Suprapubic skin (tissue), 4 donors: ENCODE measurements at regions not wholly inside any gene's neighbourhood (a gene's known extent, or its start where the extent isn't known, plus 50 kb on each side); places are given as distances from the start of the nearest gene placed in this dataset.
A peak's percentile ranks its signal among the peaks of the same experiment; 100 is the strongest.

ENCODE experiments used
- DNase-seq, 2 donors: peaks; one replicate each; pipeline ENCODE4 v3.0.0-alpha.2; 2019; ENCODE audit warnings: low spot score in 2 of 2
- H3K27ac ChIP-seq: fragments of 200-600 bp; sonication (generic); one replicate; pipeline ENCODE4 v1.5.1; 2019
- H3K27me3 ChIP-seq: fragments of 200-600 bp; sonication (generic); one replicate; pipeline ENCODE4 v1.5.1; 2019
- H3K36me3 ChIP-seq: fragments of 200-600 bp; sonication (generic); one replicate; pipeline ENCODE4 v1.5.1; 2019
- H3K4me1 ChIP-seq: fragments of 200-600 bp; sonication (generic); one replicate; pipeline ENCODE4 v1.5.1; 2019
- H3K4me3 ChIP-seq: fragments of 200-600 bp; sonication (generic); one replicate; pipeline ENCODE4 v1.5.1; 2019; ENCODE audit warnings: mild to moderate bottlenecking
- H3K9me3 ChIP-seq: fragments of 200-600 bp; sonication (generic); one replicate; pipeline ENCODE4 v1.5.1; 2019
- CTCF ChIP-seq, 2 donors: fragments of 200-600 bp in 1 of 2; fragments of 450-650 bp in 1 of 2; sonication (generic) in 1 of 2; IDR thresholded peaks; one replicate each; pipeline ENCODE4 v1.5.1; 2016 to 2019; ENCODE audit warnings: antibody characterized with exemption in 2 of 2, mild to moderate bottlenecking in 1 of 2, moderate library complexity in 1 of 2
- EP300 ChIP-seq: sonication (generic); formaldehyde crosslinking; IDR thresholded peaks from one replicate; pipeline ENCODE4 v1.6.1; 2017; ENCODE audit warnings: antibody characterized with exemption
- POLR2A ChIP-seq, 2 donors: fragments of 450-650 bp; IDR thresholded peaks; one replicate each; pipeline ENCODE4 v1.6.1; 2017; ENCODE audit warnings: antibody characterized with exemption in 2 of 2, mild to moderate bottlenecking in 2 of 2, moderate library complexity in 2 of 2
- POLR2AphosphoS5 ChIP-seq, 3 donors: sonication (generic); formaldehyde crosslinking; IDR thresholded peaks; one replicate each; pipeline ENCODE4 v1.6.1; 2017; ENCODE audit warnings: antibody characterized with exemption in 3 of 3
- WGBS: methylation state at CpG from one replicate; pipeline ENCODE4 v1.1.5; 2018; 5-methylcytosine and 5-hydroxymethylcytosine counted together

GRCh38 chr2:129741623-129742022 lies 237.8 kb upstream of the RAB6C start:
- 77% methylated on average over 11 of the region's 12 CpGs for whole genome bisulfite sequencing
- Histone ChIP-seq H3K4me3 (no peak overlapping the region), H3K27me3 (no peaks in the 10 kb centered on the region), H3K4me1 (no peaks in the 10 kb centered on the region), H3K9me3 (no peaks in the 10 kb centered on the region), H3K36me3 (no peaks in the 10 kb centered on the region), H3K27ac (no peak overlapping the region)
- peak in 1 of 2 donors; percentile 70 for DNase-seq
- TF ChIP-seq EP300 (no peak), POLR2A (IDR thresholded peaks at IDR 0.05) (no peak), POLR2AphosphoS5 (IDR thresholded peaks at IDR 0.05) (no peak), CTCF (IDR thresholded peaks at IDR 0.05) (no peak)

DNA sequence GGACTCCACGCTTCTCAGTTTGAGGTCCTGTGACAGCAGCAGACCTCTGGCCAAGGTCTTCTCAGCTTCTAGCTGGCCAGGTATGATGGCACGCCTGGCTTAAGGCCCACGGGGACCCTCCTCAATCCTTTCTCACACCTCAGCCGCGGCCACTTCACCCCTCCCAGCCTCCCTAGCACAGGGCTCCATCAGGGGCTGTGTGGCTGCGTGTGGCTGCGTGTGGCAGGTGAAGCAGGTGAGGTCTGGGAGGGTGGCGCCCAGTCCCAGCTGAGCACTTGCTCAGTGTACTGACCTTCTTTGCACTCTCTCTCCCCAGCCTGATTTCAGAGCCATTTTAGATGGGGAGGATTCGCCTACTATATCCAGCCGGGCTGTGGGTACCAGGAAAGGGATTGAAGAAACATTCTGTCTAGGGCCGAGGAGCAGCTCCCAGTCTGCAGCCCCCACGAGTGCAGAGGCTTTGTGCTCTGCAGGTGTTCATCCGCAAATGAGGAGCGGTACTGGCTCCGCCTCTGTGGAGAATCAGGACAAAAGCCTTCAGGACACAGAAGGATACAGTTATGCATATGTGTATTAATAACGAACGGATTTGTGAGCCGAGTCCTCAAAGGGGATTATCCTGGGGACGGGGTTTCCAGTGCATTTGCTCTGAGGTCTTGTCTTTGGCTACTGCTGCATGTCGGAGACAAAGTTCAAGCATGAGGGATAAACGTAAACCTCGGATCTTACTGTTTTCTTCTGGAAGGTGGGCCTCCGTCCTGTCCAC lies 236.9 kb upstream of the RAB6C start:
- Histone ChIP-seq H3K4me1 (no peaks in the 10 kb centered on the region), H3K27me3 (no peaks in the 10 kb centered on the region), H3K27ac (no peak overlapping the region), H3K9me3 (no peaks in the 10 kb centered on the region), H3K36me3 (no peaks in the 10 kb centered on the region), H3K4me3 (no peak overlapping the region)
- TF ChIP-seq POLR2A (IDR thresholded peaks at IDR 0.05) = no peak
- TF ChIP-seq CTCF (IDR thresholded peaks at IDR 0.05) = no peak
- no peak for TF ChIP-seq POLR2AphosphoS5 (IDR thresholded peaks at IDR 0.05)
- no peak for TF ChIP-seq EP300
- peak in 1 of 2 donors; percentile 69 for DNase-seq
- WGBS = 94% methylated on average over 23 of the region's 23 CpGs

DNA sequence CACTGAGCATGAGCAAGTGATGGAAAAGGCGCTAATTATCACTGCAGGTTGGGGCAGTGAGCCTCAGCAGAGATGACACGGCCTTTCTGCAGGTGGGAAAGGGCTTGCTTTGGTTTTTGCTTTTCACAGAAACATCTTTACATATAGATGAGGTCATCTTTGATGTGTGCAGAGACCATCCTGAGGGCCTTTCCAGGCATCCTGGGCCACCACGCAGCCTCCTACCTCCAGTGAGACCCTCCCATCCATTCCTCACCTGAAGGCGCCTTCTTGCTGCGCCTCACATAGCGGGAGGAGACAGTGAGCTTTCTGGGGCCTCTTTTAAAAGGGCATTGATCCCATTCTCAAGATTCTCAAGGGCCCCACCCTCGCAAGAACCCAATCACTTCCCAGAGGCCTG lies 235.3 kb upstream of the RAB6C start:
- WGBS = 92% methylated on average over 7 of the region's 7 CpGs

DNA sequence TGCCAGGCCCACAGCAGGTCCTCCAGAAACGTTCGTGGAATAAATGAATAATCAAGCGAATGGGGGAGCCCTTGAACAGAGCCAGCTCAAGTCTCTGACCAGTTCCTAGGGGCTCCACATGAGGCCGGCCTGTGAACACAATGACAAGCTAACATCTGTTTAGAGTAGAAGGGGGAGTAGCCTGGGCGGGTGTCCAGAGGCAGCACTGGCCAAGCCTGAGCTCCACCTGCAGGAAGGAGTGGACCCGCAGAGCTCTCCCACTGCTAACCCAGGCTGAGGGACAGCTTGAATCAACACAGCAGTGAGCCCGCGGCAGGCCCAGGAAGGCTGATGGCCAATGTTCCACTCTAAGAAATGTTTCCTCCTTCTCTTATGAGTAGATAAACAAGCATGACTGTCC lies 234.8 kb upstream of the RAB6C start:
- Histone ChIP-seq H3K4me3 (no peak overlapping the region), H3K9me3 (no peaks in the 10 kb centered on the region), H3K36me3 (no peaks in the 10 kb centered on the region), H3K27me3 (no peaks in the 10 kb centered on the region), H3K27ac (no peak overlapping the region), H3K4me1 (no peaks in the 10 kb centered on the region)
- peak in 1 of 2 donors; percentile 65 for DNase-seq
- 77% methylated on average over 8 of the region's 8 CpGs for WGBS
- TF ChIP-seq POLR2AphosphoS5 (IDR thresholded peaks at IDR 0.05) (no peak), POLR2A (IDR thresholded peaks at IDR 0.05) (no peak), CTCF (IDR thresholded peaks at IDR 0.05) (no peak), EP300 (no peak)

More for the DNA sequence above, 235.3 kb upstream of the RAB6C start:
- TF ChIP-seq POLR2AphosphoS5 (IDR thresholded peaks at IDR 0.05) (no peak), CTCF (IDR thresholded peaks at IDR 0.05) (no peak), POLR2A (IDR thresholded peaks at IDR 0.05) (no peak), EP300 (no peak)
- H3K9me3 ChIP-seq = no peaks in the 10 kb centered on the region
- no peak overlapping the region for H3K27ac ChIP-seq
- no peaks in the 10 kb centered on the region for H3K36me3 ChIP-seq
- no peaks in the 10 kb centered on the region for H3K27me3 ChIP-seq
- H3K4me1 ChIP-seq = no peaks in the 10 kb centered on the region
- DNase-seq = peak in 1 of 2 donors; percentile 32
- H3K4me3 ChIP-seq = no peak overlapping the region

- DNase-seq = peak in 1 of 2 donors; percentile 31
- WGBS = no CpG with 5 or more reads among the region's 6 CpGs
- no peaks in the 10 kb centered on the region for H3K27me3 ChIP-seq
- no peak overlapping the region for H3K27ac ChIP-seq
- no peaks in the 10 kb centered on the region for H3K36me3 ChIP-seq
- no peak overlapping the region for H3K4me3 ChIP-seq
- no peaks in the 10 kb centered on the region for H3K9me3 ChIP-seq
- H3K4me1 ChIP-seq = no peaks in the 10 kb centered on the region
- TF ChIP-seq POLR2AphosphoS5 (IDR thresholded peaks at IDR 0.05) (no peak), EP300 (no peak), CTCF (IDR thresholded peaks at IDR 0.05) (no peak), POLR2A (IDR thresholded peaks at IDR 0.05) (no peak)
These were observed 231.9 kb upstream of the RAB6C start for GRCh38 chr2:129747500-129748125.
